Activated T-cell treated with anti-CD3 and anti-CD28 coated beads for 24 hours (primary cell): ENCODE measurements at regions not wholly inside any gene's neighbourhood (a gene's known extent, or its start where the extent isn't known, plus 50 kb on each side); places are given as distances from the start of the nearest gene placed in this dataset.

Experiments
- DNase-seq: peaks from one replicate; pipeline ENCODE4 v3.0.0-alpha.2; 2020; ENCODE audit warnings: low read depth

DNA sequence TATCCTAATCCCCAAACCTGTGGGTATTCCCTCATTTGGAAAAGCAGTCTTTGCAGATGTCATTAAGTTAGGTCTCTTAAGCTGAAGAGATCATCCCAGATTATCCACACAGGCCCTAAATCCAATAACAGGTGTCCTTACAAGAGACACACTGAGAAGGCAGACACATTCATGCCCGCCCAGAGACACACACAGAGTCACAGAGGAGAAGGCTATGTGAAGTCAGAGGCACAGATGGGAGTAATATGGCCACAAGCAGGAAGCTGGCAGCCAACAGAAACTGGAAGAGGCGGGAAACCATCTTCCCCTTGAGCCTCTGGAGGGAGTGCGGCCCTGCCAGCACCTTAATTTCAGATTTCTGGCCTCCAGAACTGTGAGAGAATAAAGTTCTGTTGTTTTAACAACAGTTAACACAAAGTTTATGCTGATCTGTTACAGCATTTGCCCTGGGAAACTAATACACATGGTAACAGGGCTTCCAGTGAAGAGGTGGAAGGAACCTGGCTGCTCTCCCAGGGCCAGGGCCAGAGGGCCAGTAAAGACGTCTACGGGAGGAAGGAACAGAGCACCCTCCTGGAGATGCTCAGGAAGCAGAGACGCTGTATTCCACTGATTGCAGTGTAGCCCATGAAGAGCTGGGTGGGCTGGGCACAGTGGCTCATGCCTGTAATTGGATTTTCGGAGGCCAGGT is 217.5 kb downstream of the GLI2 start:
- no peak for DNase-seq

DNA sequence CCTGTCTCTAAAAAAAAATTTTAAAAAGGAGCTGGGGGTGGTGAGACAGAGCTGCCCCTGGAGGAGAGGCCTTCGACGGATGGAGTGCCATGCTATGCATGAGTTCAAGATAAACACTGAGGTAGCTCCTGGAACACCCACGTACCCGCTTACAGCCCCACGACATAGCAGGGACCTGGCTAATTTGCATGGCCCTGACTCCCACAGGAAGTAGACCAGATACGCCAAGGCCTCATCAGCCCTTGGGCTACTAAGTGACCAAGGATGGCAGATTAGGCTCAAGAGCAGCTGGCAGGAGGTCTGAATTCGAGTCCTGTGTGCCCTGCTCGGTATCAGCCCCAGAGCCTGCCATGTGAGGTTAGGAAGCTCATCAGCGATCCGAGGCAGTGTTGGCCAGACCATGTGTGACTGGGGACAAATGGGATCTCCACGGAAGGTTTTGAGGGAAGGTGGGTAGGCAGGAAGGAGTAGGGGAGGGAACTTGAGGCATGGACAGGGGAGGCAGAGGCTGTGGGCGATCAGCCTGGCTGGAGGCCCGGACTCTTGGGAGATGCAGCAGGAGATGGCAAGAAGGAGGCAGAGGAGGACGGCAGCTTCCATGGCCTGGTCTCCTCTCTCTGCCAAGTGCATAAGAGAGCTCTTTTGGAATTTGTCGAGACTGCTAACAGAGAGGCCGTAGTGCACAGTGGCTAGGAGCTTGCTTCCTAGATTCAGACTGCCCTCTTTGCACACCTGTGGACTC is 218.3 kb downstream of the GLI2 start:
- no peak for DNase-seq

DNA sequence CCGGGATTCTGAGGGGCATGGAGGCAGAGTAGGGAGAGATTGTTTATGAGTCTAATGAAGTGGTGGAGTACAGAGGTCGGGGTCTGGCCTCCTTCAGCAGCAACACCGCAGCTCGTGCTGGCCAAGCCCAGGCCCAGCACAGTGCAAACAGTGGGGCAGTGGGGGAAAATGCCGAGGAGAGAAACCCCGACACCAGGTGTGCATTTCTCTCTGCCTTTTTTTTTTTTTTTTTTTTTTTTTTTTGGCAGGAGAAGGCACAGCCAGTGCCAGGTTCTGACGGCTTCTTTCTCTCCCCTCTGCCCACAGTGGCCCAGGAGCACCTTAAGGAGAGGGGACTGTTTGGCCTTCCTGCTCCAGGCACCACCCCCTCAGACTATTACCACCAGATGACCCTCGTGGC is 219.3 kb downstream of the GLI2 start:
- no peak for DNase-seq

DNA sequence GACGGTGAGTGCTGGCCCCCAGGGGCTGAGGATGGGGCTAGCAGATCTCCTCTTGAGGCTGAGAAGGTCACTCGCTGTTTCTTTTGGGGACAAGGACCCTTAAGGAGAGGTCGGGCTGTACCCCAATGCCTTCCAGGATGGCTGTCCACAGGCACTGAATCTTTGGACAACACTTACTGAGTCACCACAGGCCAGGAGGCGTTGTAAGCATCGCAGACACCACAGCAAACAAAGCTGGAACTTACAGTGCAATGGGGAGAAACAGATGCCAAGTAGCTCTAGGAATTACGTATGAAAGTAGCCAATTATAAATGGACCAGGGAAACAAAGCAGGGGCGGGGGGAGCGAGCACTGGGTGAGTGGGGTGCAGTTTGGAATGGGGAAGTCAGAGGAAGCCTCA is 219.8 kb downstream of the GLI2 start:
- DNase-seq: no peak

DNA sequence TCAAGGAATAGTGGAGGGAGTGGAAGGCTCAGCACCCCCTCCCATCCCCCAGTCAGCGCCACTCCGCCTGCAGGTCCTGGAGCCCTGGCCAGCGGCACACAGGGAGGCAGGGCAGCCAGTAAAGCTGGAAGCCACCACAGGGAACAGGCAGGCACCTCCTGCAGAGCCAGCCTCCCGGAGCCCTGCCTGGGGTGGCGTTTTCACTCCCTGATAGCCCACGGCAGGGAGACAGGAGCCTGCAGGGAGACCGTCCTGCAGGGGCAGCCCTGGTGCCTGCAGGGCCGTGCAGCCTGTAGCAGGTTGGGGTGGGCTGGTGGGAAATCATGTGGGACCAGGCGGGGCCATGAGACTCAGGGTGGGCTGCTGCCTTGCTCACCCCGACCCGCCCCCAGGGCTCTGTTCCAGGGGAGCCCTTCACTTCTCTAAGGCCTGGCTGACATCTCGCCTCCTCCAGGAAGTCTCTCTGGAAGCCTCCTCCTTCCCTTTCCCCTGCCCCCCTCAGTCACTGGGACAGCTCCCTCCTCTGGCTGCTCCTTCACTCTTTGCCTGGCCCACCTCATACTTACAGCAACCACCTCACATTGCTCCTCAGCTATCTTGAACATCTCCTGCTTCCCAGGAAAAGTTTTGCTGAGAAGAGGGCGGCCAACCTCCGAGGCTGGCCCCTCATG is 221.0 kb downstream of the GLI2 start:
- no peak for DNase-seq

DNA sequence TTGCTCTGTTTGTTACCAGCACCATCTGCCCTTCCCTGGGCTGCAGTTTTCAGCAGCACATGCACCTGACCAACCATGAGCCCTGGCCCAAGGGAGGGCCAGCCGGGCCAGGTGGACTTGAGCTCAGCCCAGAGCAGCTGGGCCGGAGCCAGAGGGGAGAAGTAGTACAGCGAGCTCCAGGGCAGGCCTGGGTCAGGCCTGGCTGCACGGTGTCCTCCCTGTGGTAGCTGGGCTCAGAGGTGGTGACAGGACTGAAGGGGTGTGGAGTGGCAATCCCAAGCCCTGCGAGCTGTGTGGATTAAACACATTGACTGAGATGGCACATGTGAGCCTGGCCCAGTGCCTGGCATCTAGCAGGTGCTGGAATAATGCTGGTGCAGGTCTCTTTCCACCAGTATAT is 222.2 kb downstream of the GLI2 start:
- no peak for DNase-seq

DNA sequence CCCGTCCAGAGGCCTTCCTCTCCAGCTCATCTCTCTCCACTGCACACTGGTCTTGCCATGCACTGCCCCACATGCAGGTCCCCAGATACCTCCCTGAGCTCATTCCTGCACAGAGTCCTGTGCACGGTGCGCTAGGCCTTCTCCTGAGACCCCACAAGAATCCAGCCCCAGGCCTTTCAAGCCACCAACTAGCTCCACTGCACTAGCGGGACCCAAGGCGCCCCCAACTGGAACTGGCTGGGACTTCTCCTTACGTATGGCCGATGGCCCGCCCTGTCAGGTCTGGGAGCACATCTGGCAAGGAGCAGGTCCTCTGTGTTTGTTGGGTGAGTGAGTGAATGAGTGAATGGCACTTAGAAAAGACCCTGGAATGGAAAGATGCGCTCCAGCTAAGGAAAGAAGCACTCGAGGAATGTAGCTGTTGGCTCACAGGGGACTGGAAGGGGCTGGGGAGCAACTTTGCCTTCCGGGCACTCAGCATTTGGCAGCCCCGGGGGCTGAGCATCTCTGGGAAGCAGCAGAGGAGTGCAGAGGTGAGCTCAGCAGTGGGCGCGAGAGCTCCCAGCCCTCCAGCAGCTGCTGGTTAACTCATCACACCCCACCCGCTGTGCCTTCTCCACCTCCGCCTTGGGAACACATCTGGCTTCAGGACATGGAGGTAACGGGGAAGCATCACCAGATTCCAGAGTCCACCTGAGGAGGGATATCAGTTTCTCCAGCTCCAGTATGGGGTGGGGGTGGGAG is 223.1 kb downstream of the GLI2 start:
- DNase-seq: no peak

DNA sequence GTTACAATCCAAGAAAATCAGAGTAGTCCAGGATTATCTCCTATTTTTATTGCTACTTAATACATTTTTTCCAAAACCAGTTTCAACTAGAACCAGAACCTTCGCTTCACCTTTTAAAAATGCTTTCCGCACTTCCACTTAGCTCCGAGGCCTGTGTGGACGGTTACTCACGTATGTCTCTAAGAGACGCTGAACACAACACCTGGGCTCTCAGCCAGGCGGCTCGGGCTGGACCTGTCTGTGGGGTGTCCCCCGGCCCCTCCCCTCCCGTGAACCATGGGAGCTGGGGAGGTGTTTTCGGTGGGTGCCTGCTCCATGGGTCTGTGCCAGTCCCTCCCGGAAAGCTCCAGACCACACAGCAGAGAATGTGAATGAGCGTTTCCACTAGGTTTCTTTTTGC is 223.8 kb downstream of the GLI2 start:
- no peak for DNase-seq

DNA sequence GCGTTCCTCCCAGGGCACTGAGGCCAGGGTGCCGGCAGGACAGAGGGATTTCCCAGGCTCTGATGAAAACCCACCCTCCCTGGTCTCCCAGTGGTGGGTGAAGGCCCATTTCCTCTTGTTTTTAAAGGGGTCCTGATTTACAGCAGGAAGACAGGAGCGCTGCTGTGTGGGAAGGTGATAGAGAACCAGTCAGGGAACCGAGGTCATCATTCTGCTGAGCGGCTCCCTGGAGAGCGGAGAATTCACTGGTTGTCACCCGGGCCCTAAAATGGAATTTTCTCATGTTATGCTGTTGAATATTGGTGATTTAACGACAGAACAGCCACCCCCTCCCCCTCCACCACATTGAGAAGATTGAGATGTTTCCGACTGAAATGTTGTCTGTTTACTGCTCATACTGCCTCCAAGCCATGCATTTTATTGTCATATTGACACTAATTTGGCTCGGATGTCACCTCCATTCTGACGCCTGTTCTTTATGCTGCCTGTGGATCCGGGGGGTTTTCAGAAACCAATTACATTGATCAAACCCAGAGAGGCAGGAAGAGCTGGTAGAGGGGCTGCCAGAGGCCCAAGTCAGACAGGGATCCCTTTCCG is 225.2 kb downstream of the GLI2 start:
- DNase-seq: no peak

DNA sequence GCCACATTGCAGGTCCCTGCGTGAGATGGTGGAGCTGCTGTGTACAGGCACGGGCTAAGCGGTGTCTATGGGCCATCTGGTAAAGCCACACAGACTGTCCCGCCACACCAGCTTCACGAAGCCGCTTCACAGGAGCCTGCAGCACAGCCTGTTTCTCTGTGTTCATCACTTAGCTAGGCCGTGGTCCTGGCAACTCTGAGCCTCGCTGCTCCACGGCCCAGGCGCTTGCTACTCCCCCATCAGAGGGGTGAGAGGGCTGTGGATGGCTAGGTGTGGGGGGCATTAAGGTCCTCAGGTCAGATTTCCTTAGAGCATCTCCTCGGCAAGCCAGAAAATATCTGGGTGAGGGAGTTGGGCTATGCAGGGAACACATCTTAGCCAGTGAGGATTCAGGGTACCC is 225.7 kb downstream of the GLI2 start:
- DNase-seq: no peak

DNA sequence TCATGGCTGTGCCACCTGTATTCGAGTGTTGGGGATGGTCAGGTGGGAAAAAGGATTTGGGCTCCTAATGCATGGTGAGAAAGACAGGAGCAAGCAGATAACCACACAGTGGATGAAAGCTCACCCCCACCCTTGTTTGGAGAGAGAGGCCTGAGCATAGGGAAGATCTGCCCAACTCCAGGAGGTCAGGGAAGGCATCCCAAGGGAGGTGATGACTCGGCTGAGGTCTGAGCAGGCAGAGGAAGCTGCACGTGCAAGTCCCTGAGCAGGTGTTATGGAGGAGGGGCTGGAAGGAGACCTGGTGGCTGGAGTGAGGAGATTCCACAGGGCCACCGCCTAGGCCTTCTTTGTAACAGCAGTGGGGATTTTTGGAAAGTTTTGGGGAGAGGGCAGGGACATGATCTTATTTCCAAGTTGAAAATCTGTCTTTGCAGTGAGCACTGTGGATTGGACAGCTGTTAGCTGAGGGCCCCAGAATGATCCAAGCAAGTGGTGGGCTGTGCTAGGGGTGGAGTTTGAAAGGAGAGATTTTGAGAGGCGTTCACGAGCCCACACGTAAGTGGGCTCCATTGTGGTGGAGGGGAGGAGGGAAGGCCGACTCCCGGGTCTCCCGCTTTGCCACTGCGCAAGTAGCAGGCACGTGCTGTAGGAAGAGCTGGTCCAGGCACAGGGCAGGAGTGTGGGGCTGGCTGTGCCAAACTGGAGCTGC is 228.5 kb downstream of the GLI2 start:
- no peak for DNase-seq

DNA sequence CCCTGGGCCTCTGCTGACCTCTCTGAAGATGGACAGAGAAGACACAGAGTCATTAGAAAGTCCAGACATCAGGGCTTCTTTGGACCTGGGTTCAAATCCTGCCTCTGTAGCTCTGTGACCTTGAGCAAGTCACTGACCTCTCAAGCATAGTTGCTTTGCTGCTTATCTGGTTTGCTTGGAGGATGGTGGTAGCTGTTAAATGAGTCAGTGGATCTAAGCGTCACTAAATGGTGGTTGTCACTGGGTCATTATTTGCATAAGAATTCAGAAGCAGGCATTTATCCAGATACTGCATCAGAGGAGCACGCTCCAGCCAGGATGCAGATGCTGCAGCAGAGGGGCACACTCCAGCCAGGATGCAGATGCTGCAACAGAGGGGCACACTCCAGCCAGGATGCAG is 229.2 kb downstream of the GLI2 start:
- no peak for DNase-seq

DNA sequence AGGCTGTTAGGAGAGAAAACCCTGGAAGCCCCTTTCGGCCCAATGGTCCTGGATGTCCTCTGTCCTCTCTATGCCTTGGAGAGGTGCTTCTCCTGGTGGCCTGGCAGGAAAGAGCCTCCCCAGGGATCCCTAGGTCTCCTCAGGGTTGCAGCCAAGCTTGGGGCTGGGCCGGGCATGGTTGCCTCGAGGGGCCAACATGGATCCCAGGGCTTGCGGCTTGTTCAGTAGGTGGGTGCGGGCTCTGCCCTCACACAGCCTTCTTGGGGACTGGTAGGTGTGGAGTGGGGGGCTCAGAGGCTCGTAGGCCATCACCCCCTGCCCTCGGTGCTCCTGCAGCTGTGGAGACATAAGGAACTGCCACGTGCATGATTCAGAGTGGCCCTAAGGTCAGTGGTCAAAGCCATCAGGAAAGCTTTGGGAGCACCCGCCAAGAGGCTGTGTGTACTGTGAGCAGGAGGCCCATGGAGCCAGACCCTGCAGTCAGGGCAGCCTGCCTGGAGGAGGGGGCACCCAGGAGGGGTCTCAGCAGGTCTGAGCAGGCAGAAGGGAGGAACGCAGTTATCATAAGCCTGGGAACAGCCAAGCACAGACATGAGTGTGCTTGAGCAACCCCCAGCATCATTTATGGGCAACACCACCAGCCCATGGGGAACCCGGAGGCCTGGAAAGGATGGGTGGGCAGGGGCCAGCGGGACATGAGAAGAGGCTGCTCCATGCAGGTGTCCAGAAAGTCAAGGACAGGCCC is 231.0 kb downstream of the GLI2 start:
- DNase-seq: no peak

DNA sequence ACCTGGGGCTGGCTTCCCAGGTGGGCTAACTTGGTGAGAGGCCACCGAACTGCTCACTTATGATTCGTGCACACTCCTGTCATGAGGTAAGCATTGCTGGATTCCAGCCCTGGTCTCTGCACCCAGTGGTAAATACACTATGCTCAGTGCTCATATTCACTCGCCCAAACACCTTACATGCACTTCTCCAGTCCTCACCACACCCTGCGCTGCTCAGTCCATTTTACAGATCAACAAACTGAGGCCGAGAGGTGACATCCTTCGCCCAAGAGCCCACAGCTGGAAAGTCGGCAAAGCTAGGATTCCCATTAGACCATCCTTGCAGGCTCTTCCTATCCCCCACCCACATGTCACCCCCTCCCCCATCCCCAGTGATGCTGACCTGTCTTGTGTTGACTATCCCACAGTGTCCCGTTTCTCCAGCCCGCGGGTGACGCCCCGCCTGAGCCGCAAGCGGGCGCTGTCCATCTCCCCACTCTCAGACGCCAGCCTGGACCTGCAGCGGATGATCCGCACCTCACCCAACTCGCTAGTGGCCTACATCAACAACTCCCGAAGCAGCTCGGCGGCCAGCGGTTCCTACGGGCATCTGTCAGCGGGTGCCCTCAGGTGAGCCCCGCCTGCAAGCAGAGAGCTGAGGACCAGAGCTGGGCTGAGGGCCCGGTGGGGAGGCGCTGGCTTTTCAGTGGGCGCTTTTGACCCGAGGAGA is 232.8 kb downstream of the GLI2 start:
- no peak for DNase-seq

DNA sequence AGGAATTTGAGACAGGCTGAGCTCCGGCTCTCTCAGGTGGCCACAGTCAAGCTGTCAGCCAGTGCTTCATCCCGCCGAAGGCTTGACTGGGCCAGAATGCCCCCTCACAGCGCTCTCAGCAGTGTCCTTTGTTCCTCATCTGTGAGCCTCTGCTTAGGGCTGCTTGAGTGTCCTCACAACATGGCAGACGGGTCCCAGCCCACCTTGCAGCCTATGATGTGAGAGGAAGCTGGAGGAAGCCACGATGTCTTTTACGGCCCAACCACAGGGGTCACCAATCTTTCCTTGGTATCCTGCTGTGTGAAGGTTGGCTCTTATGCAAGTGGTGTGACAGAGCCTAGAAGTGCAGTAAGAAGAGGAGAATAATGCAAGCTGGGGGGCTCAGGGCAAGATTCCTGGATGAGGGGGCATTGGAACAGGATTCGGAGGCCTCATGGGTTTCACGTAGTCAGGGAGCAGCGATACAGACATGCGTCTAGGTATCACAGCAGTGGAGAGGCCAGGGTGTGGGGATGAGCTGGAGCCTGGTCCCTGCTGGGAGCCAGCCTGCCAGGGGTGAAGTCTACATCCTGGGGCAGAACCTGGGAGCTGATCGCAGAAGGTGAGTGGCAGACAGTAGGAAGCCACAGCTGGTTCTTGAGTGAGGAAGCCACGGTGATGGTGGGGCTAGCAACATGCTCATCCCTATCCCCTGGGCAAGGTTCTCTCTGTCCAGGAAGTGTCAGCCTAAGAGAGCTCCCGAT is 234.1 kb downstream of the GLI2 start:
- no peak for DNase-seq

DNA sequence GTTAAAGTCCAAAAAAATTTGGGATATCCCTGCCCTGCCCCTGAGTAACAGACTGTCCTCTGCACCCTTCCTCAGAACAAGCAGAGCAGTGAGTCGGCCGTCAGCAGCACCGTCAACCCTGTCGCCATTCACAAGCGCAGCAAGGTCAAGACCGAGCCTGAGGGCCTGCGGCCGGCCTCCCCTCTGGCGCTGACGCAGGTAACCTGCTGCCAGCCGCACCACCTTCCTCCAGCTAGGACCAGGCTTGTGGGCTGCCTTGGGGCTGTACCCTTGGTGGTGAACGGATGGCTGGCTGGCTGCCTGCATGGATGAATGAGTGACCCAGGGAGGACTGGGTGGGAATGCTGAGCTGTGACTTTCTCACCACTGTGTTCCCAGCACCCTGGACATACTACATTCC is 236.2 kb downstream of the GLI2 start:
- no peak for DNase-seq

DNA sequence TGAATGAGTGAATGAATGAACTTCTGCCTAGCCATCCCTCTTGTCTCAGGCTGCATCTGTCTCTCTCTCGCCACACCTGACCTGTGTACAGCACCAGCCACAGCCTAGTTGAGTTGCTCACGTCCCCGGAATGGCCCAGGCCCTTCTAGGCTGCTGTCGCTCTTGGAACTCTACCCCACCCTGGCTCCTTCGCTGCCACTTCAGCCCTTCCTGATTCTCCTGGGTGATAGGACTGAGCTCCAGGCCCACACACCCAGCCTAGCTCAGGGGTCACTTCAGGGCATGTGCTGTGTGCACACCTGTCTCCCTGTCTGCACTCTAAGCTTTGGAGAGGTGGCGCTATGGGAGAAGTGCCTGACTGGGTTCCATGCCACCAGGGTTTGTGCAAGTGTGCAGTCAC is 236.6 kb downstream of the GLI2 start:
- no peak for DNase-seq

DNA sequence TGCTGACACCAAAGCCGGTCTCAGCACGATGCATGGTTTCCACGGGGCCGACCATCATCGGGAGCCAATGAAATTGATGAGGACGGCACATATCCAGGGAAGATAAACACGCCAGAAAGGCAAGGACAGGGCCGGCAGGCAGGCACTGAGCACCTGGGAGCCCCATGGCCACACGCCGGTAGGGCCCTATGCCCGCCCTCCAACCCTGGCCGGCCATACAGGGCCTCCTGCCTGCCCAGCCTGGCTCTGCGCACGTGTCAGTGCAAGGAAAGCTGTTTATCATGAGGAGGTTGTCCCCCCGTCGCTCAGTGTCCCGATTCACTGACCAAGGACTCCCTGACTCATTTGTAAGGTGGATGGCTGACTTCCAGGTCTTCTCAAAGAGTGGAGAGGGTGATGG is 237.5 kb downstream of the GLI2 start:
- DNase-seq: no peak

DNA sequence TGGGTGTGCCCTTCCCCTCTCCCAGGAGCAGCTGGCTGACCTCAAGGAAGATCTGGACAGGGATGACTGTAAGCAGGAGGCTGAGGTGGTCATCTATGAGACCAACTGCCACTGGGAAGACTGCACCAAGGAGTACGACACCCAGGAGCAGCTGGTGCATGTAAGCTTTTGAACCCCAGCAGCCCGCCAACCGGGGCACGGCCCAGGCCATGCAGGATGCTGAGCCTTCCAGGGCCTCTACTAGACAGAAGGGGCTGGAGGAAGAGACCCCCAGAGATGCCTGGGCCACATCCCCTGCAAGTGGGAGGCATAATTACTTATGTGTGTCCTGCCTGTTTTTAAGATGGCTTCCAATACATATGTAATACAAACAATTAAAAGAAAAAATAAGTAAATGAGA is 239.3 kb downstream of the GLI2 start:
- no peak for DNase-seq
